Gastroesophageal sphincter (tissue), 3 donors: ENCODE measurements at regions not wholly inside any gene's neighbourhood (a gene's known extent, or its start where the extent isn't known, plus 50 kb on each side); places are given as distances from the start of the nearest gene placed in this dataset.

Source experiments
- CTCF ChIP-seq, 4 experiments: fragments of 200-600 bp in 2 of 4; fragments of 450-650 bp in 2 of 4; sonication (generic) in 1 of 4; IDR thresholded peaks; one replicate each; pipeline ENCODE4 v1.5.1; 2017 to 2019; ENCODE audit warnings: antibody characterized with exemption in 4 of 4, mild to moderate bottlenecking in 2 of 4, moderate library complexity in 2 of 4
- POLR2A ChIP-seq, 2 donors: fragments of 450-650 bp; IDR thresholded peaks; one replicate each; pipeline ENCODE4 v1.6.1; 2017; ENCODE audit warnings: antibody characterized with exemption in 2 of 2, mild to moderate bottlenecking in 2 of 2, moderate library complexity in 1 of 2

GRCh38 chr6:33956206-33956605, 152.4 kb upstream of the MLN start:
- TF ChIP-seq CTCF (IDR thresholded peaks at IDR 0.05) (no peak), POLR2A (IDR thresholded peaks at IDR 0.05) (no peak)
